ENCODE measurements at regions not wholly inside any gene's neighbourhood (a gene's known extent, or its start where the extent isn't known, plus 50 kb on each side); places are given as distances from the start of the nearest gene placed in this dataset.

GRCh38 chr2:146994246-146994645 lies 850.6 kb upstream of the ACVR2A start:
- DNase-seq (ENCODE audit: low read depth, low spot score): no peak
- H3K4me2 ChIP-seq (ENCODE audit: low read length): no peak overlapping the region
- ChIA-PET RAD21 (ENCODE audit: low non-redundant PET in 1 of 2, low total read pairs in 2 of 2, uncharacterized antibody in 2 of 2, unreplicated experiment in 2 of 2) (no interaction called here), CTCF (no interaction called here), POLR2A (no interaction called here)
- BruUV-seq (replicated peaks): no TSS peak
- no peaks in the 10 kb centered on the region for H3K9me3 ChIP-seq (ENCODE audit: control insufficient read depth in 1 of 2, insufficient read depth in 1 of 2, low read depth in 1 of 2, low read length in 2 of 2)
- no peaks in the 10 kb centered on the region for H3K36me3 ChIP-seq (ENCODE audit: control insufficient read depth in 1 of 2, insufficient read depth in 2 of 2, low read length in 2 of 2)
- no peak overlapping the region for H3K4me3 ChIP-seq (replicated peaks in 1 of 2; ENCODE audit: low read depth in 1 of 2, low read length in 2 of 2)
- H3K9ac ChIP-seq (ENCODE audit: low read length): no peak overlapping the region
- TF ChIP-seq ZFX (IDR thresholded peaks at IDR 0.05) (no peak), POLR2AphosphoS5 (IDR thresholded peaks at IDR 0.05; ENCODE audit: low read depth, low read length) (no peak), CTCF (IDR thresholded peaks at IDR 0.05 in 2 of 3, conservative IDR thresholded peaks at IDR 0.05 in 1 of 3; ENCODE audit: borderline replicate concordance in 1 of 3, insufficient read depth in 1 of 3, low read depth in 2 of 3, low read length in 2 of 3) (no peak), MAX (IDR thresholded peaks at IDR 0.05) (no peak), YY1 (IDR thresholded peaks at IDR 0.05; ENCODE audit: extremely low read depth, insufficient replicate concordance, low read depth, low read length) (no peak), RAD21 (IDR thresholded peaks at IDR 0.05; ENCODE audit: low read depth) (no peak), ZNF274 (IDR thresholded peaks at IDR 0.05; ENCODE audit: low read depth, low read length) (no peak), JUND (IDR thresholded peaks at IDR 0.05) (no peak), SP1 (IDR thresholded peaks at IDR 0.05; ENCODE audit: low read depth) (no peak), REST (IDR thresholded peaks at IDR 0.05; ENCODE audit: low read depth) (no peak), EZH2 (IDR thresholded peaks at IDR 0.05) (no peak), TCF7L2 (IDR thresholded peaks at IDR 0.05; ENCODE audit: borderline replicate concordance, extremely low read depth, insufficient read depth, insufficient read length) (no peak)
- no peaks in the 10 kb centered on the region for H3K79me2 ChIP-seq (ENCODE audit: insufficient read depth, low read length)
- no peak for ATAC-seq
- H3K27me3 ChIP-seq (ENCODE audit: insufficient read depth, low read length): no peaks in the 10 kb centered on the region
- H3K4me1 ChIP-seq (ENCODE audit: control insufficient read depth in 1 of 2, insufficient read depth in 2 of 2, low read length in 2 of 2): no peaks in the 10 kb centered on the region
- H4K20me1 ChIP-seq (ENCODE audit: insufficient read depth): no peaks in the 10 kb centered on the region
- intact Hi-C loops (cut with micrococcal nuclease): no loop called here
- no peaks in the 10 kb centered on the region for H3K9me2 ChIP-seq (ENCODE audit: insufficient read depth)
- no peak overlapping the region for H2AFZ ChIP-seq (ENCODE audit: low read depth, low read length, poor library complexity, severe bottlenecking)
- no peak overlapping the region for H3K27ac ChIP-seq (ENCODE audit: low read depth, low read length)
